Hypothalamus (tissue), 51 donors: ENCODE measurements at regions not wholly inside any gene's neighbourhood (a gene's known extent, or its start where the extent isn't known, plus 50 kb on each side); places are given as distances from the start of the nearest gene placed in this dataset.
A peak's percentile ranks its signal among the peaks of the same experiment; 100 is the strongest.

Source experiments
- DNase-seq, 51 donors: peaks; one replicate each; lab custom pipeline; 2025; lab: John Stamatoyannopoulos, UW

GRCh38 chr3:95055288-95055687, 992.4 kb downstream of the NSUN3 start:
- no peak for DNase-seq

GRCh38 chr3:95082191-95082590, 1019.3 kb downstream of the NSUN3 start:
- DNase-seq: no peak

DNA sequence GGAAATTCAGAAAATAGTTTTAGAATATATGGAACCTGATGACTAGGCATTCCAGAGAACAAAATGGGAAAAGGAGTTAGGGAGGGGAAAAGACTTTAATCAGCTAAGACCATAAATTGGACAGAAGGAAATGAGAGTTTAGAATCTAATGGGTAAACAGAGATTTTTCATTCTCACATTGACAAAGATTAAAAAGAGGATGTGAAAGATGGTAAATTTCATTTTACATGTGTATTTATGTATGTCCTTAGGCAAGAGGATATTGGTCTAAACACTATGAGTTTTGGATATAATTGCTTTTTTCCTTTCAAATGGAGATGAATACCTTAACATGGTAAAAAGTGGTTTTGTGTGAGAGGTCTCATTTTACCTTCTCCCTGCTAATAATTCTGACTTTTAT, 1021.9 kb downstream of the NSUN3 start:
- no peak for DNase-seq

DNA sequence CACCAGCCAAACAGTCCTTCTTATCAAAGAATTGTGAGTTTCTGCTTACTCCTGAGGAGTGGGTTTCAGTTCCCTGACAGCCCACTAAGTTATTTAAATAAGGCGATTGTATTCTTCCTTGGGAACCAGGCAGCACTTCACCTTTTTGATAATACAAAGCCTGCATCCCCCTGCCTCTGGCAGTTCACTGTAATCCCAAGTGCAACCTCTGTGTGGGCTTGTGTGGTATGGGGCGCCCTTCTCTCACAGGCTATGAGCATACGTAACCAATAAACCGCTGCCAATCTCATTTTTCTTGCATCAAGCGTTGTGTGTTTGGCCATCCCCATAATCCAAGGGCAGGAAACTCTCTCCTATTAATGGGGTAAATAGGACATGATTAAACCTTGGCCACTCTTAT, 1025.6 kb downstream of the NSUN3 start:
- no peak for DNase-seq

DNA sequence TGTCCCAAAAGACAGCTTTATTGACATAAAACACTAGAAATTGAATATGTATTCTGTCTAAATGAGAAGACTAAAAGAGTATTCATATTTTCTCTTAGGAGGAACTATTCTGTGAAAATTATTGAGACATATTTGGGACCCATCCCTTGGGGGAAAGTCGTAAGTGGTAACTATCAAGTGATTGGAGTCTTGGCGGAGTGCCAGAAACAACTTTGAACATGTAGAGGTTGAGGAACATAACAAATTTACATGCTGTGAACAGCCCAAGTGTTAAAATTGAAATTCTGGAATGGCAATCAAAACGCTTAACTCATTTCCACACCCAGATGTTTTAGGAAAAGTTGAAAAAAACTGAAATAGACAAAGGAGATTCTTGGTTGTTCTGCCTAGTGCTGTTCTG, 1034.6 kb downstream of the NSUN3 start:
- DNase-seq: peak in 2 of 51 donors; percentile 0 to 2

- no peak for DNase-seq
These were observed 1058.1 kb downstream of the NSUN3 start for GRCh38 chr3:95120921-95121320.

- no peak for DNase-seq
These were observed 1060.2 kb downstream of the NSUN3 start for GRCh38 chr3:95123104-95123503.

DNA sequence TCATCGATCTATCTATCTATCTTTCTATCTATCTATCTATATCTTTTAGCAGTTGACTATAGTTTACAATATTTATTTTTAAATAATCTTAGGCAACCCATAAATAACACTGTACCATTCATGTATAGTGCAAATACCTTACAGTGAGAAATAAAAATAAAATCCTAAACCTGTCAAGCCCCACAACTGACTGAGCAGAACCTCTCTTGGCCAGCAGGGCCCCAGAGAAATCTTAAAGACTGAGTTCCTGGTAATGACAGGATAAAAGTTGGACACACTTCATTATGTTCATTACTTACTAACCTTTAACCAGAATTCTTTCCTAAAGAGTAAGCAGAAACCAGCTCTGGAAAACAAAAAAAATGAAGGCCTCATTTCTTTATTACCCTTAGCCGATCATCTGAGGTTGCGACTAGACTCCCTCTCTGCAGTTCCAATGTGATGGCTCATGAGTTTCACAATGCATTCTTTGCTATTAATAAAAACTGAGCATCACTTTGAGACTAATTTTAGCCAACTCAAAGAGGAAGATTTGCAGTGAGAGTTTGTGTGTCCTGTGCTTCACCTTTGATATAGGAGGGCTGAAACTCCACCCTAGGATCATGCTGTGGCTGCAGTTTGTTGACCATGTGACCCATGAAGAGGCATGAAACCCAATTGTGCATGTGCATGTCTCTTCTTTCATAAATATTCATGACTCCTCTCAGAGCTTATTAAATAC, 1072.0 kb downstream of the NSUN3 start:
- no peak for DNase-seq

- DNase-seq: no peak
These were observed 1085.2 kb downstream of the NSUN3 start for GRCh38 chr3:95148107-95148506.

- DNase-seq: no peak
These were observed 1088.7 kb downstream of the NSUN3 start for GRCh38 chr3:95151590-95151989.

- DNase-seq: no peak
These were observed 1091.9 kb downstream of the NSUN3 start for GRCh38 chr3:95154766-95155165.

DNA sequence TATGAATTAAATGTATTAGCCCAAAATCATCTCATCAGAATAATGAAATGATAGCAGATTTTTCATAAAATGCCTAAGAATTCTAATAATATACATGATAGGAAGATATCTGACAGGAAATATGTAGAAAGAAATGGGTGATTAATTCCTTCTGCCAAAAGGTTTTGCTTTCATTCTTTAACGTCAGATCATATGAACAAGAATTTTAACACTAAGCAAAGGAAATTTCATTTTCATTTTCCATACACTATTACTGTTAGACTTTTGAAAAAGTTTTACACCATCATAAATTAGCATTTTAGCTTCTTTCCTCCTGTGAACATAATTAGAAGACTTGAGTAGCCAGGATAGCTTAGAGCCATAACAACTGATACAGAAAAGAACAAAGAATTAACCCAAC, 1099.9 kb downstream of the NSUN3 start:
- DNase-seq: no peak

DNA sequence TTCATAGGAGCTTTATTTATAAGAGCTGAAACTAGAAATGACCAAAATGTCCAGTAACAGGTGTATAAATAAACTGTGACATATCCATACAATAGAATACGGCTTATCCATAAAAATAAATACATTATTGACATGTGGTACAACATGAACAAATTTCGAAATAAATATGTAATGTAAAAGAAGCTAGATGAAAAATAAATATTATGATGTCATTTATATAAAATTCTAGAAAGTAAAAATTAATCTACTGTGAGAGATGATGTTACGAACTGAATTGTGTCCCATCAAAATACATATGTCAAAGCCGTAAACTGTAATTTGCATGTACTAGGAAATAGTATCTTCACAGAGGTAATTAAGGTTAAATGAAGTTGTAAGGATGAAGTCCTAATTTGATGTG, 1104.9 kb downstream of the NSUN3 start:
- DNase-seq: no peak

DNA sequence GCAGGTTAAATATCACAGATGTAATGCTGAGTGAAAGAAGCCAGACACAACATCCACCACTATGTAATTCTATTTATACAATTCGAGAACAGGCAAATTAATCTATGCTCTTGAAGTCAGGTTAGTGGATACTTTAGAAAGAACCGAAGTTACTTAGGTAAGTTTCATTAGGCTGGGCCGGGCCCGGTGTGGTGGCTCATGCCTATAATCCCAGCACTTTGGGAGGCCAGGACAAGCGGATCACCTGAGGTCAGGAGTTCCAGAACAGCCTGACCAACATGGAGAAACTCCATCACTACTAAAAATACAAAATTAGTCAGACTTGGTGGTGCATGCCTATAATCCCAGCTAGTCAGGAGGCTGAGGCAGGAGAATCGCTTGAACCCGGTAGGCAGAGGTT, 1105.7 kb downstream of the NSUN3 start:
- DNase-seq: no peak

- peak in 1 of 51 donors; percentile 12 for DNase-seq
These were observed 1109.5 kb downstream of the NSUN3 start for GRCh38 chr3:95172164-95172943.

GRCh38 chr3:95177096-95177495, 1114.2 kb downstream of the NSUN3 start:
- DNase-seq: no peak

- no peak for DNase-seq
These were observed 1121.2 kb downstream of the NSUN3 start for GRCh38 chr3:95184038-95184437.

GRCh38 chr3:95189348-95189747, 1126.5 kb downstream of the NSUN3 start:
- DNase-seq: no peak

DNA sequence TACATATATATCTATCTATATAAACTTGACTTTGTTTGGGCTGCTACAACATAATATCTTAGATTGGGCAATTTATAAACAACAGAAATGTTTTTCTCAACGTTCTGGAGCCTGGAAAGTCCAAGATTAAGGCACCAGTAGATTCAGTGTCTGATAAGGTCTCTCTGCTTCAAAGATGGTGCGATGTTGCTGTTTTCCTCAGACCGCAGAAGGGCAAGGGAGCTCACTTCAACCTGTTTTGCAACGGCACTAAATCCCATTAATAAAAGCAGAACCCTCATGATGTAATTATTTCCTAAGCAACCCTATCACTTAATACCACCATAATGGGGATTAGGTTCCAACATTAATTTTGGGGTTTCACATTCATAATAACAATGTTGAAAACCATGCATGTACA, 1134.8 kb downstream of the NSUN3 start:
- no peak for DNase-seq

DNA sequence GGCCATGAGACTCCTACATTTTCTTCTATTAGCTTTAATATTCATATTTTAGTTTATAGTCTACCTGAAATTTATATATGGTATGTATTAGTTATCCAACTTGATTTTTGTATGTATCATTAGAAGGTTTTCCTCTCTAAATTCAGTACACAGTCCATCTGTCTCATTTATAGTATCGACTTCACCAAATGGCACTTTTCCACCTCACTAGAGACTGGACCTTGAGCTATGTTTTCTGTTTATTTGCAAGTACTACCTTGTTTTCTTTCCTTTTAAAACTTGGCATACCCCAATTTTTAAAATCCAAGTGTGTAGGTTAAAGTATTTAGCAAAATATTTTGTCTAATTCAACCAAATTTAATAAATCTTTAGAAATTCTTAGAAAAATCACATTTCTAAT, 1137.5 kb downstream of the NSUN3 start:
- DNase-seq: no peak

DNA sequence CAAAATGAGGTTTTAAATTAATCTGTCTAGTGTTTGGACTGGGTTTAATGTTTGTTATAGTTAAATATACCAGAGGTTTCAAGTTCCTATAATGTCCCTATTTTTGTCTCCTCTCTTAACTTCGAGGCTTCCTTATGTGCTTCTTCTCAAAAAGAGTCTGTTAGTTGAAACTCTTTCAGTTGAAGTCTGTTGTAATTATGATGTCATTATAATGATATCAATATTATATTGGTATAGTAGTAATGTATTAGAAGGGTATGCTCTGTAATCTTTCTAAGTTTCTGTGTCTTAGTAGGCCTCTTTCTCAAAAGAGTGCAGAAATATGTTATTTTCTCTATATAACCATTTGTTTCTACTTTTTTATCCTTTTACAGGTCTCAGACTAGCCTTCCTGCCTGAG, 1148.0 kb downstream of the NSUN3 start:
- DNase-seq: no peak

- no peak for DNase-seq
These were observed 1149.3 kb downstream of the NSUN3 start for GRCh38 chr3:95212117-95212516.
